Naive B cell (primary cell): ENCODE measurements at regions not wholly inside any gene's neighbourhood (a gene's known extent, or its start where the extent isn't known, plus 50 kb on each side); places are given as distances from the start of the nearest gene placed in this dataset.
"Not testable (repeated sequence)": the region's sequence is repeated elsewhere in the genome, so short reads cannot be mapped to it uniquely, and the experiment has no call there.

Experiments
- ATAC-seq, 2 donors: fragments of 150-1000 bp; cut with Tn5 transposase; 2 replicates each; pipeline ENCODE4 v1.10.0; 2021; ENCODE audit warnings: low read depth in 2 of 2, mild to moderate bottlenecking in 2 of 2, moderate library complexity in 2 of 2
- DNase-seq: peaks from one replicate; pipeline ENCODE4 v3.0.0; 2022
- H3K27ac Mint-ChIP-seq, 6 donors: one replicate each; pipeline ENCODE4 v1.8.0; 2020 to 2022; ENCODE audit warnings: mild to moderate bottlenecking in 6 of 6, mixed read lengths in 6 of 6, moderate library complexity in 5 of 6, inconsistent platforms in 2 of 6
- H3K27me3 Mint-ChIP-seq, 3 donors: one replicate each; pipeline ENCODE4 v1.8.0; 2021 to 2022; ENCODE audit warnings: mixed read lengths in 3 of 3, mild to moderate bottlenecking in 1 of 3
- H3K36me3 Mint-ChIP-seq, 2 donors: one replicate each; pipeline ENCODE4 v1.8.0; 2020 to 2022; ENCODE audit warnings: mixed read lengths in 2 of 2, inconsistent platforms in 1 of 2, mild to moderate bottlenecking in 1 of 2
- H3K4me1 Mint-ChIP-seq, 3 donors: one replicate each; pipeline ENCODE4 v1.8.0; 2020 to 2022; ENCODE audit warnings: mixed read lengths in 3 of 3, inconsistent platforms in 1 of 3, mild to moderate bottlenecking in 1 of 3, moderate library complexity in 1 of 3
- H3K4me3 Mint-ChIP-seq, 8 donors: one replicate each; pipeline ENCODE4 v1.8.0; 2020 to 2022; ENCODE audit warnings: mild to moderate bottlenecking in 8 of 8, mixed read lengths in 8 of 8, moderate library complexity in 8 of 8, inconsistent platforms in 2 of 8
- H3K9me3 Mint-ChIP-seq, 7 donors: one replicate each; pipeline ENCODE4 v1.8.0; 2020 to 2022; ENCODE audit warnings: mixed read lengths in 7 of 7, mild to moderate bottlenecking in 5 of 7, inconsistent platforms in 2 of 7, moderate library complexity in 1 of 7

DNA sequence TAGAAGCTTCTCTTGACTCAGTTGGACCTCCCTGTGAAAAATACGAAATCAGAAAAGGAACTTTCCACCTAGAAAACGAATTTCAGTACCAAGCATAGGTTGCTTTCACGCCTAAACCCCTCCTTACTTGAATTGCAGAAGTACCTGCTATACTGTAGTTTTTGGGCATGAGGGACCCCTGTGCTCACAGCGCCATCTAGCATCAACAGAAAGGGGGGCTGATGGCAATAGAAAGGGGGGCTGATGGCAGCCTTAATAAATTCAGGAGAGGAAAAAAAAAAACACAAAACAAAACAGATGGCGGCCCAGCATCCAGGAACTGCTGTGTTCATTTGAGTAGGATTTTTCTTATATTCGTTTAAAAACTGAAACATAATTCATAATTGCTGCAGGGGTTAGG lies 96.7 kb downstream of the NPAP1 start:
- H3K27ac Mint-ChIP-seq: peak overlapping the region in 1 of 6 donors; percentile 29
- peaks cover 6 to 26% of the 10 kb centered on the region in 2 donors for H3K36me3 Mint-ChIP-seq
- H3K9me3 Mint-ChIP-seq: peaks cover 17 to 51% (median 36%) of the 10 kb centered on the region in 7 donors
- ATAC-seq (no peak), DNase-seq (no peak)
- H3K4me3 Mint-ChIP-seq: peak overlapping the region in 6 of 8 donors; percentile 70 to 94 (median 86)
- H3K27me3 Mint-ChIP-seq: peaks cover 5 to 22% (median 9%) of the 10 kb centered on the region in 3 donors
- peaks cover 0 to 5% (median 3%) of the 10 kb centered on the region in 3 donors for H3K4me1 Mint-ChIP-seq

DNA sequence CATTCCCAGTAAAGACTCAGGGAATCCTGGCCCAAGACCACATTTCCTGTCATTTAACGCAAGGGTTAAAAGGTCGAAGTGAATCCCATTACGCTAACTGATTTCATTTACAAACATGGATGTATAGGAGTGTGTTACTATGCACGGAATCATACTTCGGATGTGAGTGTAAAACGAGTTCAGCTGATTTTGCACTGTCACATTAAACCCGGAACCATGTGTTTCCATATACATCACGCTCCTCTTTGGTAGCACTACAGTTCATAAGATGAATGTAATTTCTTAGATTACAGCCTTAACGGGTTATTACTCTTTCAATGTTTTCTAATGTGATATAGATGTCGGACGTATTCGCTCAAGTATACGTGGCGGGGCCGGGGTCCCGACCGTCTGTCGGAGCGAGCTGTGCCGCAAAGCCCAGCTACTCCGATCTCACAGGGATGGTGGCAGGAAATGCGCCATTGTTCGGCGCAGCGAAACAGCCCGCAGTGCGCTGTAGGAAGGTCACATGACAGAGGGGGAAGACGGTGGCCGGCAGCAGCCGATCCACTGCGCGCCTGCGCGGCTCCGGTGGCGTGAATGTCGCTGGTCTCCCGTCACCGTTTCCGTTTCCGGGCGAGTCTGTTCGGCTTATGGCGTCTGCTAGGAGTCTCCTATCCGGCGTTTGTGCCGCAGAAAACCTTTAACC lies 97.3 kb downstream of the NPAP1 start:
- Mint-ChIP-seq H3K27me3 (peaks cover 5 to 22% (median 9%) of the 10 kb centered on the region in 3 donors), H3K36me3 (peaks cover 6 to 26% of the 10 kb centered on the region in 2 donors), H3K9me3 (peaks cover 17 to 53% (median 36%) of the 10 kb centered on the region in 7 donors), H3K4me3 (peak overlapping the region; percentile 76 to 94 (median 88)), H3K27ac (peak overlapping the region in 3 of 6 donors; percentile 29 to 63 (median 32)), H3K4me1 (peaks cover 0 to 5% (median 3%) of the 10 kb centered on the region in 3 donors)
- DNase-seq: peak; percentile 59
- peak; percentile 87 to 88 for ATAC-seq

DNA sequence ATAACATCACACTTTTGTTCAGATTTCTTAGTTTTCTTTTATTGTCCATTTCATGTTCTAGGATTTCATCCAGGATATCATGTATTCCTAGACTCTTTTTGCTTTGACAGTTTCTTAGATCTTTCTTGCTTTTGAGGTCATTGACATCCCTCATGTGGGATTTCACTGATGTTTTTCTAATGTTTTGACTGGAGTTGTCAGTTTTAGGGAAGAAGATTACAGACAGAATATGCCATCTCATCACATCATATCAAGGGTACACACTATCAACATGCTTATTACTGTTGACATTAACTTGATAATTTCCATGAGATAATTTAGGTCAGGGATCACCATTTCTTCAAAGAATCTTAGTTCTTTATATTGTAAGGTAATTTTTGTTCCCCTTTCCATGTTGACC lies 101.7 kb downstream of the NPAP1 start:
- H3K36me3 Mint-ChIP-seq: peaks cover 6 to 17% of the 10 kb centered on the region in 2 donors
- peaks cover 0 to 12% (median 5%) of the 10 kb centered on the region in 3 donors for H3K27me3 Mint-ChIP-seq
- no peak for ATAC-seq
- no peak overlapping the region for H3K4me3 Mint-ChIP-seq
- no peak overlapping the region for H3K27ac Mint-ChIP-seq
- peaks cover 9 to 53% (median 27%) of the 10 kb centered on the region in 7 donors for H3K9me3 Mint-ChIP-seq
- DNase-seq: no peak
- H3K4me1 Mint-ChIP-seq: peaks cover 0 to 5% (median 3%) of the 10 kb centered on the region in 3 donors

- H3K27me3 Mint-ChIP-seq: peaks cover 0 to 4% (median 0%) of the 10 kb centered on the region in 3 donors
- peaks cover 0 to 5% of the 10 kb centered on the region in 2 donors for H3K36me3 Mint-ChIP-seq
- peaks cover 0 to 7% (median 0%) of the 10 kb centered on the region in 3 donors for H3K4me1 Mint-ChIP-seq
- no peak overlapping the region for H3K4me3 Mint-ChIP-seq
- ATAC-seq: no peak
- no peak for DNase-seq
- H3K9me3 Mint-ChIP-seq: peaks cover 7 to 61% (median 15%) of the 10 kb centered on the region in 7 donors
- no peak overlapping the region for H3K27ac Mint-ChIP-seq
These were observed 108.9 kb downstream of the NPAP1 start for GRCh38 chr15:24784506-24784905.

DNA sequence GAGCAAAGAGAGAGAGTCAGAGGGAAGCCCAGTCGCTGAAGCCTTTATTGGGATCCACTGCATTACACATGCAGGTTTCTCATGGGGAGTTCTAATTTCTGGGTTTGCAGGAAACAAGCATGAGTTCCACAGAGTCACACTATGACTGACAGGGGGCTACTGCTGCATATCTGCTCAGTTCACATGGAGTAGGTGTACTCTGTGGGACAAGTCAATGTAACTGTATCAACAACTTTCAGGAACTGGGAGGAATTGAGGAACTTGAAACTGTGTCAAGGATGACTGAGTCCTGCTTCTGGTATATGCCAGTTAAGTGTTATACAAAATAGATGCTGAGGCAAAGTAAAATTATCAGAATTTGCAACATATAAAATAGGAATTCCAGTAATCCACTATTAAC lies 110.8 kb downstream of the NPAP1 start:
- no peak overlapping the region for H3K4me3 Mint-ChIP-seq
- DNase-seq: no peak
- peak in 1 of 2 donors; percentile 21 for ATAC-seq
- H3K27me3 Mint-ChIP-seq: peaks cover 0 to 4% (median 0%) of the 10 kb centered on the region in 3 donors
- no peak overlapping the region for H3K27ac Mint-ChIP-seq
- peaks cover 7 to 65% (median 17%) of the 10 kb centered on the region in 7 donors for H3K9me3 Mint-ChIP-seq
- H3K36me3 Mint-ChIP-seq: peaks cover 5% of the 10 kb centered on the region in 2 donors
- H3K4me1 Mint-ChIP-seq: peaks cover 0 to 7% (median 0%) of the 10 kb centered on the region in 3 donors

DNA sequence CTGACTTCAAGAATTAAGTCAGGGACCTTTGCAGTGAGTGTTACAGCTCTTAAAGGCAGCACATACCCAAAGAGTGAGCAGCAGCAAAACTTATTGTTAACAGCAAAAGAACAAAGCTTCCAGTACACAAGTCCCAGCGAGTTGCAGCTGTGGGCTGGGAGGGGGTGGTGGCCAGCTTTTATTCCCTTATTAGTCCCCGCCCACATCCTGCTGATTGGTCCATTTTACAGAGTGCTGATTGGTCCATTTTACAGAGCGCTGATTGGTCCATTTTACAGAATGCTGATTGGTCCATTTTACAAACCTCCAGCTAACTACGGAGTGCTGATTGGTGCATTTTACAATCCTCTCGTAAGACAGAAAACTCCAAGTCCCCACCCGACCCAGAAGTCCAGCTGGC lies 127.0 kb downstream of the NPAP1 start:
- H3K9me3 Mint-ChIP-seq: peaks cover 0 to 38% (median 13%) of the 10 kb centered on the region in 7 donors
- not testable (repeated sequence) for ATAC-seq, H3K27me3 Mint-ChIP-seq, H3K36me3 Mint-ChIP-seq, DNase-seq, H3K4me3 Mint-ChIP-seq, H3K4me1 Mint-ChIP-seq
- H3K27ac Mint-ChIP-seq: peak overlapping the region in 1 of 6 donors; percentile 22

- H3K36me3 Mint-ChIP-seq: no peaks in the 10 kb centered on the region
- no peak overlapping the region for H3K27ac Mint-ChIP-seq
- no peak for DNase-seq
- H3K27me3 Mint-ChIP-seq: no peaks in the 10 kb centered on the region
- H3K4me3 Mint-ChIP-seq: no peak overlapping the region
- H3K4me1 Mint-ChIP-seq: no peaks in the 10 kb centered on the region
- H3K9me3 Mint-ChIP-seq: peaks cover 7 to 32% (median 13%) of the 10 kb centered on the region in 7 donors
- no peak for ATAC-seq
These were observed 135.1 kb upstream of the SNRPN start for GRCh38 chr15:24819680-24820079.

DNA sequence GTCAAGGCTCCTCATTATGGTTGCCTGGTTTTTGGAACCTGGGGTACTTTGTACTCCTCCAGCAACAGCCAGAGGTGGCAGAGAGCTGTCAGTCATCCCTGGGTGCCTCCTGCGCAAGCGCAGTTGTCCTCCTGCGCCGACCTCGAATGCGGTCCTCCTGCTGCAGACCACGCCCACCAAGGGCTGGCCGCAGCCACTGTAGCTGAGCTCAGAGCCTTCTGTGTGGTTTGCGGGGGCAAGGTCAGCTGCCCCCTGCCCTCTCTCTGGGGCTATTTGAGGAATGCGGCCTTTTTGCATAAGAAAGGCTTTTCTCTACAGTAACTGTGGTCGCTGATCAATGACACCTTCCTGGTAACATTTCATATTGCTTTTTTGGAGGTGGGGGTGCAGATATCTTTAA lies 131.3 kb upstream of the SNRPN start:
- H3K4me3 Mint-ChIP-seq: peak overlapping the region in 1 of 8 donors; percentile 57

DNA sequence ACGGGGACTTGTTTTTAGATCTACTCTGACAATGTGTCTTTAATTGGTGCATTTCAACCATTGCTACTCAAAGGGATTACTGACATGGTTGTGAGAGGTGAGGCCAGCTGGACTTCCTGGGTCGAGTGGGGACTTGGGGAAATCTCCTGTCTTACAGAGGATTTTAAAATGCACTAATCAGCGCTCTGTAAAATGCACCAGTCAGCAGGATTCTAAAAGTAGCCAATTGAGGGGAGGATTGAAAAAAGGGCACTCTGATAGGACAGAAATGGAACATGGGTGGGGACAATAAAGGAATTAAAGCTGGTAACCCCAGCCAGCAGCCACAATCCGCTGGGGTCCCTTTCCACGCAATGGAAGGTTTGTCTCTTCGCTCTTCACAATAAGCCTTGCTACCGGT lies 122.5 kb upstream of the SNRPN start:
- no peak overlapping the region for H3K27ac Mint-ChIP-seq
- peaks cover 5 to 30% (median 17%) of the 10 kb centered on the region in 7 donors for H3K9me3 Mint-ChIP-seq
- H3K27me3 Mint-ChIP-seq: no peaks in the 10 kb centered on the region
- no peak for ATAC-seq
- no peak for DNase-seq
- no peaks in the 10 kb centered on the region for H3K36me3 Mint-ChIP-seq
- H3K4me3 Mint-ChIP-seq: no peak overlapping the region
- no peaks in the 10 kb centered on the region for H3K4me1 Mint-ChIP-seq

More for the DNA sequence above, 131.3 kb upstream of the SNRPN start:
- DNase-seq (no peak), ATAC-seq (no peak)
- Mint-ChIP-seq H3K27ac (no peak overlapping the region), H3K36me3 (no peaks in the 10 kb centered on the region), H3K9me3 (peaks cover 8 to 42% (median 16%) of the 10 kb centered on the region in 7 donors), H3K4me1 (no peaks in the 10 kb centered on the region), H3K27me3 (no peaks in the 10 kb centered on the region)

DNA sequence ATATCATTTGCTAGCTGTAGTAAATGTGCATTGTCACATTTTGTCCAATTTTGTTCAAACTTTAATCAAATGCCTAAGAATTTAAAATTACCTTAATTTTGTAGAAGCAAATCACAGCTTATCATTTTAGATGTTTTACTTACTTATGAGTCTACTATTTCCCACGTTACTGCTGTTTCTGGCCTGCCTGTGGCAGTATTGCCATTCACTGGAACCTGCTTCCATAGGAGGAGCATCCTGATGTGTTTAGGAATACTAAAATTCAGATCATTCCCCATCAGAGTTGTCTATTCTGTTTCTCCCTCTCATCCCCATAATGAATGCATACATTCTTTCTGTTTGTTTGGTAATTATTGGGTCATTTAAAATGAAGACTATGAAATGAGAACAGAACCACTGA lies 119.5 kb upstream of the SNRPN start:
- Mint-ChIP-seq H3K27me3 (no peaks in the 10 kb centered on the region), H3K27ac (no peak overlapping the region), H3K36me3 (no peaks in the 10 kb centered on the region), H3K4me3 (no peak overlapping the region), H3K4me1 (no peaks in the 10 kb centered on the region), H3K9me3 (peaks cover 3 to 27% (median 19%) of the 10 kb centered on the region in 7 donors)
- DNase-seq (no peak), ATAC-seq (no peak)

DNA sequence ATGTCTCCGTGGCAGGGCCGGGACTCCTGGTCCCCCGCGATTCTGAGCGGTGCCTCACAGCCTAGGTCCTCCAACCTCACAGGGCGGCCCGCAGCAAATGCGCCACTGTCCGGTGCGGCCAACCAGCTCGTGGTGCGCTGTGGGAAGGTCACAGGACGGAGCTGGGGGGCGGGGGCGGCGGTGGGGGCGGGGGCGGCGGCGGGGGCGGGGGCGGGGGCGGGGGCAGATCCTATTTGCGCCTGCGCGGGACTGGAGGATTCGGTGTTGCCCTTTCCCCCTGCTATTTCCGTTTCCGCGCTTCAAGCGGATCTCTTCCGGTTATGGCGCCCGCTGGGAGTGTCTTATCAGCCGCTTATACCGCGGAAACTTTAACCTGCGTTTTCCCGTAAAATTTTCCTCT lies 106.7 kb upstream of the SNRPN start:
- Mint-ChIP-seq H3K36me3 (no peaks in the 10 kb centered on the region), H3K27ac (peak overlapping the region in 1 of 6 donors; percentile 49), H3K4me3 (peak overlapping the region; percentile 13 to 82 (median 58)), H3K9me3 (peaks cover 4 to 47% (median 30%) of the 10 kb centered on the region in 7 donors), H3K27me3 (peaks cover 0 to 8% (median 7%) of the 10 kb centered on the region in 3 donors), H3K4me1 (peaks cover 0 to 2% (median 0%) of the 10 kb centered on the region in 3 donors)
- no peak for DNase-seq
- ATAC-seq: no peak

- no peak for ATAC-seq
- Mint-ChIP-seq H3K27me3 (peaks cover 0 to 6% (median 3%) of the 10 kb centered on the region in 3 donors), H3K27ac (peak overlapping the region in 1 of 6 donors; percentile 82), H3K36me3 (no peaks in the 10 kb centered on the region), H3K9me3 (peaks cover 0 to 22% (median 9%) of the 10 kb centered on the region in 7 donors), H3K4me1 (no peaks in the 10 kb centered on the region), H3K4me3 (no peak overlapping the region)
- DNase-seq: no peak
These were observed 98.1 kb upstream of the SNRPN start for GRCh38 chr15:24856397-24857390.

GRCh38 chr15:24857763-24858162 lies 97.0 kb upstream of the SNRPN start:
- H3K9me3 Mint-ChIP-seq: peaks cover 5 to 22% (median 9%) of the 10 kb centered on the region in 7 donors
- H3K4me3 Mint-ChIP-seq: no peak overlapping the region
- H3K36me3 Mint-ChIP-seq: no peaks in the 10 kb centered on the region
- ATAC-seq (no peak), DNase-seq (no peak)
- H3K4me1 Mint-ChIP-seq: no peaks in the 10 kb centered on the region
- peaks cover 0 to 6% (median 3%) of the 10 kb centered on the region in 3 donors for H3K27me3 Mint-ChIP-seq
- no peak overlapping the region for H3K27ac Mint-ChIP-seq
